ENCODE measurements at regions not wholly inside any gene's neighbourhood (a gene's known extent, or its start where the extent isn't known, plus 50 kb on each side); places are given as distances from the start of the nearest gene placed in this dataset.

- DNase-seq (ENCODE audit: low read depth), result no peak
- no peak overlapping the region for H3K4me3 ChIP-seq (ENCODE audit: low read depth, low read length)
- TF ChIP-seq MAX (IDR thresholded peaks at IDR 0.05; ENCODE audit: low read depth, low read length), result no peak
- no peak for TF ChIP-seq POLR2A (IDR thresholded peaks at IDR 0.05; ENCODE audit: extremely low read depth, insufficient read length)
- no peak for TF ChIP-seq MYC (IDR thresholded peaks at IDR 0.05; ENCODE audit: low read depth, low read length)
- TF ChIP-seq, protein P1, sequence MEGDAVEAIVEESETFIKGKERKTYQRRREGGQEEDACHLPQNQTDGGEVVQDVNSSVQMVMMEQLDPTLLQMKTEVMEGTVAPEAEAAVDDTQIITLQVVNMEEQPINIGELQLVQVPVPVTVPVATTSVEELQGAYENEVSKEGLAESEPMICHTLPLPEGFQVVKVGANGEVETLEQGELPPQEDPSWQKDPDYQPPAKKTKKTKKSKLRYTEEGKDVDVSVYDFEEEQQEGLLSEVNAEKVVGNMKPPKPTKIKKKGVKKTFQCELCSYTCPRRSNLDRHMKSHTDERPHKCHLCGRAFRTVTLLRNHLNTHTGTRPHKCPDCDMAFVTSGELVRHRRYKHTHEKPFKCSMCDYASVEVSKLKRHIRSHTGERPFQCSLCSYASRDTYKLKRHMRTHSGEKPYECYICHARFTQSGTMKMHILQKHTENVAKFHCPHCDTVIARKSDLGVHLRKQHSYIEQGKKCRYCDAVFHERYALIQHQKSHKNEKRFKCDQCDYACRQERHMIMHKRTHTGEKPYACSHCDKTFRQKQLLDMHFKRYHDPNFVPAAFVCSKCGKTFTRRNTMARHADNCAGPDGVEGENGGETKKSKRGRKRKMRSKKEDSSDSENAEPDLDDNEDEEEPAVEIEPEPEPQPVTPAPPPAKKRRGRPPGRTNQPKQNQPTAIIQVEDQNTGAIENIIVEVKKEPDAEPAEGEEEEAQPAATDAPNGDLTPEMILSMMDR (IDR thresholded peaks at IDR 0.05; ENCODE audit: low read depth, low read length), result no peak
Measured at GRCh38 chr4:177242651-177243286, 66.9 kb upstream of the NEIL3 start.

- no peak for DNase-seq (ENCODE audit: low read depth)
- no peak for TF ChIP-seq POLR2A (IDR thresholded peaks at IDR 0.05; ENCODE audit: extremely low read depth, insufficient read length)
- no peak for TF ChIP-seq MYC (IDR thresholded peaks at IDR 0.05; ENCODE audit: low read depth, low read length)
- no peak for TF ChIP-seq MAX (IDR thresholded peaks at IDR 0.05; ENCODE audit: low read depth, low read length)
- TF ChIP-seq, protein P1 (IDR thresholded peaks at IDR 0.05; ENCODE audit: low read depth, low read length), result no peak
- no peak overlapping the region for H3K4me3 ChIP-seq (ENCODE audit: low read depth, low read length)
Measured at GRCh38 chr4:177246641-177247584, 62.8 kb upstream of the NEIL3 start.

- TF ChIP-seq, protein P1 (IDR thresholded peaks at IDR 0.05; ENCODE audit: low read depth, low read length), result peak; percentile 94
- peak; percentile 73 for TF ChIP-seq MAX (IDR thresholded peaks at IDR 0.05; ENCODE audit: low read depth, low read length)
- no peak for TF ChIP-seq POLR2A (IDR thresholded peaks at IDR 0.05; ENCODE audit: extremely low read depth, insufficient read length)
- TF ChIP-seq MYC (IDR thresholded peaks at IDR 0.05; ENCODE audit: low read depth, low read length), result peak; percentile 51; the same call in 1 of the 2 replicates
- DNase-seq (ENCODE audit: low read depth), result peak; percentile 86
- H3K4me3 ChIP-seq (ENCODE audit: low read depth, low read length), result no peak overlapping the region
Measured at GRCh38 chr4:177250056-177250696, 59.5 kb upstream of the NEIL3 start.

DNA sequence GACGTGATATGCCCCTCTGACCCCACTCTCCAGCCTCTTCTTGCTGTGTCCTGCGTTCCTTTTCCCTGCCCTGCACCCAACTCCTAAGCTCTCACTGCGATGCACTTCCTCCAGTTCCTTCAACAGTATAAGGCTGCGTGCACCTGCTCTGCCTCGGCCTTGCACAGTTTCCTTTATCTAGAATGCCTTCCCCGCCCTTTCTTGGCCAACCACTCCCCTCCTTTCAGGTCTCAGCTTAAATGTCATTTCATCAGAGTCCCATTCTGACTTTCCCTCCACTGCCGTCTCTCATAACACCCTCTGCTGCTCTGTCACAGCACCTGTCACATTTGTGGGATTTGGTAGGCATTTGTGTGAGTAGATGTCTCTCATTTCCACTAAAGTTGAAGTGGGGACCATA is 58.4 kb upstream of the NEIL3 start:
- TF ChIP-seq, protein P1 (IDR thresholded peaks at IDR 0.05; ENCODE audit: low read depth, low read length), result no peak
- peak; percentile 76 for TF ChIP-seq MAX (IDR thresholded peaks at IDR 0.05; ENCODE audit: low read depth, low read length)
- H3K4me3 ChIP-seq (ENCODE audit: low read depth, low read length), result no peak overlapping the region
- peak; percentile 83 for DNase-seq (ENCODE audit: low read depth)

GRCh38 chr4:177255359-177255758 is 54.3 kb upstream of the NEIL3 start:
- H3K4me3 ChIP-seq (ENCODE audit: low read depth, low read length), result no peak overlapping the region
- DNase-seq (ENCODE audit: low read depth), result no peak
- no peak for TF ChIP-seq MAX (IDR thresholded peaks at IDR 0.05; ENCODE audit: low read depth, low read length)
- no peak for TF ChIP-seq MYC (IDR thresholded peaks at IDR 0.05; ENCODE audit: low read depth, low read length)
- TF ChIP-seq, protein P1 (IDR thresholded peaks at IDR 0.05; ENCODE audit: low read depth, low read length), result no peak
- TF ChIP-seq POLR2A (IDR thresholded peaks at IDR 0.05; ENCODE audit: extremely low read depth, insufficient read length), result no peak

All from NB4 (cell line).